ENCODE measurements at regions not wholly inside any gene's neighbourhood (a gene's known extent, or its start where the extent isn't known, plus 50 kb on each side); places are given as distances from the start of the nearest gene placed in this dataset.

GRCh38 chr4:14313757-14314156, 686.2 kb upstream of the BOD1L1 start (continued):
- no peak for TF ChIP-seq ZNF549 (tag by site-specific recombination; IDR thresholded peaks at IDR 0.05)
- no peak for TF ChIP-seq ZNF274 (IDR thresholded peaks at IDR 0.05; ENCODE audit: low read length)
- no peak for TF ChIP-seq ZNF274 (tag by site-specific recombination; IDR thresholded peaks at IDR 0.05; ENCODE audit: borderline replicate concordance)

DNA sequence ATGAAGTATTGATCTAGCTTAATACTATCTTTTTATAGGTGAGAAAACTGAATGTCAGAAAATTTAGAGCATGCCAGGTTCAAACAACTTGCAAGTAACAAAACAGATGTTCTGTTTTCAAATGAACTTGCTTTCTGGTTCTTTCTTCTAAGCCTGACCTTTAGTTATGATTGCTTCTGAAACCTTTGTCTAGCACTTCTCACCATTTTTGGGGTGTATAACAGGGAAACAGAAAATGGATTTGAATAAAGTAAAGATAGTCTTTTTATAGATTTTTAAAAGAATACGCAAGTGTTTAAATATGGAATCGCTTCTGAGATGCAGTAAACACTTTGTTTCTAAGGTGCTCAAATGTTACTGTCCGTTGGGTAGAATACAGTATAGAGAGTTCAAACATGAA, 687.2 kb upstream of the CPEB2 start:
- ChIA-PET POLR2A (no interaction called here), CTCF (no interaction called here)
- no peak overlapping the region for H3K4me3 ChIP-seq (ENCODE audit: low read depth, low read length)
- H3K36me3 ChIP-seq (ENCODE audit: control insufficient read depth in 2 of 2, insufficient read depth in 1 of 2, low read length in 2 of 2), result no peaks in the 10 kb centered on the region
- no peaks in the 10 kb centered on the region for H3K4me1 ChIP-seq (ENCODE audit: control insufficient read depth, insufficient read depth, low read length)
- no peak for TF ChIP-seq ZNF560 (tag by site-specific recombination; IDR thresholded peaks at IDR 0.05; ENCODE audit: borderline replicate concordance)
- no peak for TF ChIP-seq ZNF354C (tag by site-specific recombination; IDR thresholded peaks at IDR 0.05; ENCODE audit: borderline replicate concordance, low read depth)
- TF ChIP-seq ZNF292 (tag by site-specific recombination; IDR thresholded peaks at IDR 0.05; ENCODE audit: borderline replicate concordance, low read depth), result no peak
- TF ChIP-seq TRIM28 (IDR thresholded peaks at IDR 0.05; ENCODE audit: borderline replicate concordance, low read length), result no peak
- TF ChIP-seq ZNF133 (tag by site-specific recombination; IDR thresholded peaks at IDR 0.05), result no peak
- no peak for TF ChIP-seq ZNF391 (tag by site-specific recombination; IDR thresholded peaks at IDR 0.05; ENCODE audit: borderline replicate concordance, low read depth)
- TF ChIP-seq SP2 (tag by site-specific recombination; IDR thresholded peaks at IDR 0.05), result no peak
- no peak for TF ChIP-seq ZNF350 (tag by site-specific recombination; IDR thresholded peaks at IDR 0.05)
- TF ChIP-seq ZNF10 (tag by site-specific recombination; IDR thresholded peaks at IDR 0.05), result no peak
- no peak for TF ChIP-seq ZNF211 (tag by site-specific recombination; IDR thresholded peaks at IDR 0.05; ENCODE audit: low read depth)
- no peak for TF ChIP-seq ZNF121 (tag by site-specific recombination; IDR thresholded peaks at IDR 0.05)
- no peak for TF ChIP-seq ZNF626 (tag by site-specific recombination; IDR thresholded peaks at IDR 0.05)
- no peak for TF ChIP-seq ZNF341 (tag by site-specific recombination; IDR thresholded peaks at IDR 0.05; ENCODE audit: low read depth)
- TF ChIP-seq, protein P1, sequence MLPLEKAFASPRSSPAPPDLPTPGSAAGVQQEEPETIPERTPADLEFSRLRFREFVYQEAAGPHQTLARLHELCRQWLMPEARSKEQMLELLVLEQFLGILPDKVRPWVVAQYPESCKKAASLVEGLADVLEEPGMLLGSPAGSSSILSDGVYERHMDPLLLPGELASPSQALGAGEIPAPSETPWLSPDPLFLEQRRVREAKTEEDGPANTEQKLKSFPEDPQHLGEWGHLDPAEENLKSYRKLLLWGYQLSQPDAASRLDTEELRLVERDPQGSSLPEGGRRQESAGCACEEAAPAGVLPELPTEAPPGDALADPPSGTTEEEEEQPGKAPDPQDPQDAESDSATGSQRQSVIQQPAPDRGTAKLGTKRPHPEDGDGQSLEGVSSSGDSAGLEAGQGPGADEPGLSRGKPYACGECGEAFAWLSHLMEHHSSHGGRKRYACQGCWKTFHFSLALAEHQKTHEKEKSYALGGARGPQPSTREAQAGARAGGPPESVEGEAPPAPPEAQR (tag by site-specific recombination; IDR thresholded peaks at IDR 0.05), result no peak
- no peak for TF ChIP-seq ZNF24 (tag by site-specific recombination; IDR thresholded peaks at IDR 0.05)
- no peak for TF ChIP-seq ZBTB21 (tag by site-specific recombination; IDR thresholded peaks at IDR 0.05)
- TF ChIP-seq ZNF223 (tag by site-specific recombination; IDR thresholded peaks at IDR 0.05), result no peak
- TF ChIP-seq ZBTB49 (tag by site-specific recombination; IDR thresholded peaks at IDR 0.05; ENCODE audit: low read depth), result no peak
- H3K27ac ChIP-seq (ENCODE audit: extremely low read depth, low read depth, low read length), result no peak overlapping the region
- no peaks in the 10 kb centered on the region for H3K9me3 ChIP-seq (ENCODE audit: control insufficient read depth, insufficient read depth, low read depth, low read length)

DNA sequence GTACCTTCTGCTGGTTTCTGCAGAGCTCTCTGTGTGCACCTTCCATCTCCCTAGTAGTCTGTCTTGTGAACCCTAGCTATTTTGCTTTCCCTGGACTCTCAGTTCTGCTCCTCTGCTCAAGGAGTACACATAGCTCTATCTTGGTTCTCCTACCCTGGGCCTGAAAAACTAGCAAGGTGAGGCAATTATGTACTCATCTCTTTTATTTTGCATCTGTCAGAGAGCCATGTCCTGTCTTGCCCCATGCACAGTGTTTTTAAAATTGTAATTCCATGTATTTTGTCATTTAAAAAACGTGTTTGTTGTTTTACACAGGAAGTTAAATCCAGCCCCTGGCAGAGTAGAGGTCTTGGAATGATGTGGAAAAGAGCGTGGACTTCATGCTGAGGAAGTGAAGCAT, 684.9 kb upstream of the CPEB2 start:
- Histone ChIP-seq H3K36me3 (ENCODE audit: control insufficient read depth in 2 of 2, insufficient read depth in 1 of 2, low read length in 2 of 2) (no peaks in the 10 kb centered on the region), H3K4me1 (ENCODE audit: control insufficient read depth, insufficient read depth, low read length) (no peaks in the 10 kb centered on the region), H3K4me3 (ENCODE audit: low read depth, low read length) (no peak overlapping the region), H3K9me3 (ENCODE audit: control insufficient read depth, insufficient read depth, low read depth, low read length) (no peaks in the 10 kb centered on the region), H3K27ac (ENCODE audit: extremely low read depth, low read depth, low read length) (no peak overlapping the region)
- ChIA-PET POLR2A (no interaction called here), CTCF (no interaction called here)
- TF ChIP-seq SP2 (tag by site-specific recombination; IDR thresholded peaks at IDR 0.05) (no peak), ZBTB49 (tag by site-specific recombination; IDR thresholded peaks at IDR 0.05; ENCODE audit: low read depth) (no peak), ZNF548 (tag by site-specific recombination; IDR thresholded peaks at IDR 0.05) (no peak), ZNF157 (tag by site-specific recombination; IDR thresholded peaks at IDR 0.05) (no peak), KLF8 (tag by site-specific recombination; IDR thresholded peaks at IDR 0.05) (no peak)
- TF ChIP-seq, protein P2, sequence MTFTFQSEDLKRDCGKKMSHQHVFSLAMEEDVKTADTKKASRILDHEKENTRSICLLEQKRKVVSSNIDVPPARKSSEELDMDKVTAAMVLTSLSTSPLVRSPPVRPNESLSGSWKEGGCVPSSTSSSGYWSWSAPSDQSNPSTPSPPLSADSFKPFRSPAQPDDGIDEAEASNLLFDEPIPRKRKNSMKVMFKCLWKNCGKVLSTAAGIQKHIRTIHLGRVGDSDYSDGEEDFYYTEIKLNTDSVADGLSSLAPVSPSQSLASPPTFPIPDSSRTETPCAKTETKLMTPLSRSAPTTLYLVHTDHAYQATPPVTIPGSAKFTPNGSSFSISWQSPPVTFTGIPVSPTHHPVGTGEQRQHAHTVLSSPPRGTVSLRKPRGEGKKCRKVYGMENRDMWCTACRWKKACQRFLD (tag by site-specific recombination; IDR thresholded peaks at IDR 0.05), result no peak
- TF ChIP-seq, protein P3, sequence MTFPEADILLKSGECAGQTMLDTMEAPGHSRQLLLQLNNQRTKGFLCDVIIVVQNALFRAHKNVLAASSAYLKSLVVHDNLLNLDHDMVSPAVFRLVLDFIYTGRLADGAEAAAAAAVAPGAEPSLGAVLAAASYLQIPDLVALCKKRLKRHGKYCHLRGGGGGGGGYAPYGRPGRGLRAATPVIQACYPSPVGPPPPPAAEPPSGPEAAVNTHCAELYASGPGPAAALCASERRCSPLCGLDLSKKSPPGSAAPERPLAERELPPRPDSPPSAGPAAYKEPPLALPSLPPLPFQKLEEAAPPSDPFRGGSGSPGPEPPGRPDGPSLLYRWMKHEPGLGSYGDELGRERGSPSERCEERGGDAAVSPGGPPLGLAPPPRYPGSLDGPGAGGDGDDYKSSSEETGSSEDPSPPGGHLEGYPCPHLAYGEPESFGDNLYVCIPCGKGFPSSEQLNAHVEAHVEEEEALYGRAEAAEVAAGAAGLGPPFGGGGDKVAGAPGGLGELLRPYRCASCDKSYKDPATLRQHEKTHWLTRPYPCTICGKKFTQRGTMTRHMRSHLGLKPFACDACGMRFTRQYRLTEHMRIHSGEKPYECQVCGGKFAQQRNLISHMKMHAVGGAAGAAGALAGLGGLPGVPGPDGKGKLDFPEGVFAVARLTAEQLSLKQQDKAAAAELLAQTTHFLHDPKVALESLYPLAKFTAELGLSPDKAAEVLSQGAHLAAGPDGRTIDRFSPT (tag by site-specific recombination; IDR thresholded peaks at IDR 0.05), result no peak

All from HEK293 (cell line).